ENCODE measurements at regions not wholly inside any gene's neighbourhood (a gene's known extent, or its start where the extent isn't known, plus 50 kb on each side); places are given as distances from the start of the nearest gene placed in this dataset.

- peaks cover 20% of the 10 kb centered on the region for H3K4me1 ChIP-seq (ENCODE audit: control insufficient read depth, insufficient read depth, low read length)
- no peaks in the 10 kb centered on the region for H3K36me3 ChIP-seq (ENCODE audit: control insufficient read depth, insufficient read depth, low read length)
- no peak overlapping the region for H3K9ac ChIP-seq (ENCODE audit: low read length)
- H3K4me3 ChIP-seq (ENCODE audit: low read depth, low read length) = no peak overlapping the region
- H3K27me3 ChIP-seq (ENCODE audit: control insufficient read depth, insufficient read depth, low read length) = no peaks in the 10 kb centered on the region
- H3K9me3 ChIP-seq (ENCODE audit: control insufficient read depth, insufficient read depth, low read depth, low read length) = peaks cover 12% of the 10 kb centered on the region; the same call in 1 of the 2 replicates
- H3K27ac ChIP-seq (ENCODE audit: low read depth, low read length) = no peak overlapping the region
Measured at GRCh38 chr3:107289354-107289753, 87.9 kb upstream of the CCDC54 start.

GRCh38 chr3:107294117-107294516, 83.1 kb upstream of the CCDC54 start:
- Histone ChIP-seq H3K9ac (ENCODE audit: low read length) (no peak overlapping the region), H3K9me3 (ENCODE audit: control insufficient read depth, insufficient read depth, low read depth, low read length) (peaks cover 12% of the 10 kb centered on the region; the same call in 1 of the 2 replicates), H3K36me3 (ENCODE audit: control insufficient read depth, insufficient read depth, low read length) (no peaks in the 10 kb centered on the region), H3K27me3 (ENCODE audit: control insufficient read depth, insufficient read depth, low read length) (no peaks in the 10 kb centered on the region), H3K27ac (ENCODE audit: low read depth, low read length) (no peak overlapping the region), H3K4me3 (ENCODE audit: low read depth, low read length) (no peak overlapping the region), H3K4me1 (ENCODE audit: control insufficient read depth, insufficient read depth, low read length) (no peaks in the 10 kb centered on the region)

GRCh38 chr3:107297597-107297996, 79.6 kb upstream of the CCDC54 start:
- no peak overlapping the region for H3K27ac ChIP-seq (ENCODE audit: low read depth, low read length)
- no peak overlapping the region for H3K9ac ChIP-seq (ENCODE audit: low read length)
- no peaks in the 10 kb centered on the region for H3K36me3 ChIP-seq (ENCODE audit: control insufficient read depth, insufficient read depth, low read length)

GRCh38 chr3:107307205-107307604, 70.0 kb upstream of the CCDC54 start:
- H3K4me3 ChIP-seq (ENCODE audit: low read depth, low read length) = no peak overlapping the region
- peaks cover 15% of the 10 kb centered on the region for H3K4me1 ChIP-seq (ENCODE audit: control insufficient read depth, insufficient read depth, low read length)
- H3K27ac ChIP-seq (ENCODE audit: low read depth, low read length) = no peak overlapping the region
- no peaks in the 10 kb centered on the region for H3K36me3 ChIP-seq (ENCODE audit: control insufficient read depth, insufficient read depth, low read length)
- H3K27me3 ChIP-seq (ENCODE audit: control insufficient read depth, insufficient read depth, low read length) = no peaks in the 10 kb centered on the region
- no peak overlapping the region for H3K9ac ChIP-seq (ENCODE audit: low read length)
- no peaks in the 10 kb centered on the region for H3K9me3 ChIP-seq (ENCODE audit: control insufficient read depth, insufficient read depth, low read depth, low read length)

More at GRCh38 chr3:107297597-107297996, 79.6 kb upstream of the CCDC54 start:
- H3K4me1 ChIP-seq (ENCODE audit: control insufficient read depth, insufficient read depth, low read length) = no peaks in the 10 kb centered on the region
- H3K27me3 ChIP-seq (ENCODE audit: control insufficient read depth, insufficient read depth, low read length) = no peaks in the 10 kb centered on the region
- H3K9me3 ChIP-seq (ENCODE audit: control insufficient read depth, insufficient read depth, low read depth, low read length) = no peaks in the 10 kb centered on the region
- no peak overlapping the region for H3K4me3 ChIP-seq (ENCODE audit: low read depth, low read length)

GRCh38 chr3:107308716-107309115, 68.5 kb upstream of the CCDC54 start:
- no peaks in the 10 kb centered on the region for H3K27me3 ChIP-seq (ENCODE audit: control insufficient read depth, insufficient read depth, low read length)
- H3K36me3 ChIP-seq (ENCODE audit: control insufficient read depth, insufficient read depth, low read length) = no peaks in the 10 kb centered on the region
- H3K27ac ChIP-seq (ENCODE audit: low read depth, low read length) = peak overlapping the region; percentile 19; the same call in 1 of the 2 replicates
- no peaks in the 10 kb centered on the region for H3K9me3 ChIP-seq (ENCODE audit: control insufficient read depth, insufficient read depth, low read depth, low read length)
- peaks cover 15% of the 10 kb centered on the region for H3K4me1 ChIP-seq (ENCODE audit: control insufficient read depth, insufficient read depth, low read length)
- no peak overlapping the region for H3K9ac ChIP-seq (ENCODE audit: low read length)
- H3K4me3 ChIP-seq (ENCODE audit: low read depth, low read length) = 0 out of 2 replicates have a peak overlapping the region, but pooled peaks have one; percentile 21

- Histone ChIP-seq H3K27ac (ENCODE audit: low read depth, low read length) (peak overlapping the region; percentile 19; the same call in 1 of the 2 replicates), H3K4me1 (ENCODE audit: control insufficient read depth, insufficient read depth, low read length) (peaks cover 15% of the 10 kb centered on the region), H3K9ac (ENCODE audit: low read length) (no peak overlapping the region), H3K9me3 (ENCODE audit: control insufficient read depth, insufficient read depth, low read depth, low read length) (no peaks in the 10 kb centered on the region), H3K4me3 (ENCODE audit: low read depth, low read length) (no peak overlapping the region), H3K27me3 (ENCODE audit: control insufficient read depth, insufficient read depth, low read length) (no peaks in the 10 kb centered on the region), H3K36me3 (ENCODE audit: control insufficient read depth, insufficient read depth, low read length) (no peaks in the 10 kb centered on the region)
Measured at GRCh38 chr3:107309312-107309711, 67.9 kb upstream of the CCDC54 start.

- no peak overlapping the region for H3K9ac ChIP-seq (ENCODE audit: low read length)
- H3K4me1 ChIP-seq (ENCODE audit: control insufficient read depth, insufficient read depth, low read length) = peaks cover 8% of the 10 kb centered on the region
- H3K27ac ChIP-seq (ENCODE audit: low read depth, low read length) = no peak overlapping the region
- no peaks in the 10 kb centered on the region for H3K9me3 ChIP-seq (ENCODE audit: control insufficient read depth, insufficient read depth, low read depth, low read length)
- no peak overlapping the region for H3K4me3 ChIP-seq (ENCODE audit: low read depth, low read length)
- no peaks in the 10 kb centered on the region for H3K27me3 ChIP-seq (ENCODE audit: control insufficient read depth, insufficient read depth, low read length)
- no peaks in the 10 kb centered on the region for H3K36me3 ChIP-seq (ENCODE audit: control insufficient read depth, insufficient read depth, low read length)
Measured at GRCh38 chr3:107313711-107314110, 63.5 kb upstream of the CCDC54 start.

- Histone ChIP-seq H3K9ac (ENCODE audit: low read length) (no peak overlapping the region), H3K4me1 (ENCODE audit: control insufficient read depth, insufficient read depth, low read length) (no peaks in the 10 kb centered on the region), H3K36me3 (ENCODE audit: control insufficient read depth, insufficient read depth, low read length) (no peaks in the 10 kb centered on the region), H3K9me3 (ENCODE audit: control insufficient read depth, insufficient read depth, low read depth, low read length) (no peaks in the 10 kb centered on the region), H3K27ac (ENCODE audit: low read depth, low read length) (no peak overlapping the region), H3K4me3 (ENCODE audit: low read depth, low read length) (no peak overlapping the region), H3K27me3 (ENCODE audit: control insufficient read depth, insufficient read depth, low read length) (no peaks in the 10 kb centered on the region)
Measured at GRCh38 chr3:107315141-107315540, 62.1 kb upstream of the CCDC54 start.

GRCh38 chr3:107323723-107324122, 53.5 kb upstream of the CCDC54 start:
- H3K9ac ChIP-seq (ENCODE audit: low read length) = no peak overlapping the region
- H3K36me3 ChIP-seq (ENCODE audit: control insufficient read depth, insufficient read depth, low read length) = no peaks in the 10 kb centered on the region
- no peak overlapping the region for H3K27ac ChIP-seq (ENCODE audit: low read depth, low read length)
- no peaks in the 10 kb centered on the region for H3K27me3 ChIP-seq (ENCODE audit: control insufficient read depth, insufficient read depth, low read length)
- H3K4me3 ChIP-seq (ENCODE audit: low read depth, low read length) = no peak overlapping the region
- no peaks in the 10 kb centered on the region for H3K9me3 ChIP-seq (ENCODE audit: control insufficient read depth, insufficient read depth, low read depth, low read length)
- H3K4me1 ChIP-seq (ENCODE audit: control insufficient read depth, insufficient read depth, low read length) = no peaks in the 10 kb centered on the region

GRCh38 chr3:107325446-107325845, 51.8 kb upstream of the CCDC54 start:
- Histone ChIP-seq H3K36me3 (ENCODE audit: control insufficient read depth, insufficient read depth, low read length) (no peaks in the 10 kb centered on the region), H3K9me3 (ENCODE audit: control insufficient read depth, insufficient read depth, low read depth, low read length) (no peaks in the 10 kb centered on the region), H3K9ac (ENCODE audit: low read length) (no peak overlapping the region), H3K27me3 (ENCODE audit: control insufficient read depth, insufficient read depth, low read length) (no peaks in the 10 kb centered on the region), H3K4me1 (ENCODE audit: control insufficient read depth, insufficient read depth, low read length) (no peaks in the 10 kb centered on the region), H3K4me3 (ENCODE audit: low read depth, low read length) (no peak overlapping the region), H3K27ac (ENCODE audit: low read depth, low read length) (no peak overlapping the region)

Data from HUES6 (cell line).